Keratinocyte (primary cell): ENCODE measurements at regions not wholly inside any gene's neighbourhood (a gene's known extent, or its start where the extent isn't known, plus 50 kb on each side); places are given as distances from the start of the nearest gene placed in this dataset.

ENCODE experiments used
- DNase-seq: peaks from one replicate; pipeline ENCODE4 v3.0.0-alpha.2; 2011; ENCODE audit warnings: low read depth, missing footprints, low spot score
- FAIRE-seq: peaks from 2 replicates; lab custom pipeline; 2011; peaks lifted over from hg19 to GRCh38; lab: Jason Lieb, UNC
- H2AFZ ChIP-seq: 2 replicates; pipeline ENCODE4 v1.6.0; 2012; ENCODE audit warnings: low read length, control low read depth, inconsistent platforms; ENCODE audit not compliant: control insufficient read depth
- H3K27ac ChIP-seq: 2 replicates; pipeline ENCODE4 v1.5.1; 2011; ENCODE audit warnings: low read length; ENCODE audit not compliant: control insufficient read depth, insufficient read depth
- H3K27me3 ChIP-seq: 3 replicates; pipeline ENCODE4 v1.6.0; 2011; ENCODE audit warnings: low read length; ENCODE audit not compliant: control insufficient read depth, insufficient read depth; ENCODE audit errors: extremely low read depth
- H3K36me3 ChIP-seq, 2 experiments: 2 replicates in 1 of 2; 3 replicates in 1 of 2; pipeline ENCODE4 v1.5.1; 2011; ENCODE audit warnings: low read length in 2 of 2, mild to moderate bottlenecking in 1 of 2; ENCODE audit not compliant: control insufficient read depth in 2 of 2, insufficient read depth in 2 of 2; ENCODE audit errors: extremely low read depth in 1 of 2
- H3K4me1 ChIP-seq: 3 replicates; pipeline ENCODE4 v1.5.1; 2011; ENCODE audit warnings: low read length; ENCODE audit not compliant: control insufficient read depth, insufficient read depth; ENCODE audit errors: extremely low read depth
- H3K4me2 ChIP-seq: 3 replicates; pipeline ENCODE4 v1.6.0; 2011; ENCODE audit warnings: low read depth, low read length; ENCODE audit not compliant: control insufficient read depth, insufficient read depth; ENCODE audit errors: extremely low read depth
- H3K4me3 ChIP-seq, 3 experiments: fragments of 200-600 bp in 1 of 3; sonication (generic) in 1 of 3; 2 replicates in 2 of 3; 3 replicates in 1 of 3; pipeline ENCODE4 v1.5.1; 2011 to 2016; ENCODE audit warnings: low read length in 3 of 3, mild to moderate bottlenecking in 3 of 3, control low read depth in 2 of 3, inconsistent platforms in 1 of 3, low read depth in 1 of 3, mixed read lengths in 1 of 3, mixed run types in 1 of 3, moderate library complexity in 1 of 3; ENCODE audit not compliant: control insufficient read depth in 2 of 3, insufficient read depth in 2 of 3; ENCODE audit errors: extremely low read depth in 1 of 3
- H3K79me2 ChIP-seq: 2 replicates; pipeline ENCODE4 v1.6.0; 2012; ENCODE audit warnings: low read length; ENCODE audit not compliant: control insufficient read depth, insufficient read depth
- H3K9ac ChIP-seq: 3 replicates; pipeline ENCODE4 v1.6.0; 2011; ENCODE audit warnings: low read length; ENCODE audit not compliant: control insufficient read depth, insufficient read depth; ENCODE audit errors: extremely low read depth
- H3K9me1 ChIP-seq: 3 replicates; pipeline ENCODE4 v1.6.0; 2011; ENCODE audit warnings: low read length; ENCODE audit not compliant: control insufficient read depth, insufficient read depth; ENCODE audit errors: extremely low read depth
- H3K9me3 ChIP-seq: 2 replicates; pipeline ENCODE4 v1.5.1; 2012; ENCODE audit warnings: low read depth, low read length; ENCODE audit not compliant: control insufficient read depth
- H4K20me1 ChIP-seq: 3 replicates; pipeline ENCODE4 v1.6.0; 2011; ENCODE audit warnings: low read length; ENCODE audit not compliant: control insufficient read depth, insufficient read depth; ENCODE audit errors: extremely low read depth
- EZH2 ChIP-seq: IDR thresholded peaks from one replicate; pipeline ENCODE4 v1.6.1; 2012; ENCODE audit warnings: inconsistent platforms, mild to moderate bottlenecking, low read length, moderate library complexity
- dilution Hi-C: fragments of 300-500 bp; cut with MboI; formaldehyde crosslinking; loops from one replicate; pipeline ENCODE4 v1.7.0; 2020; ENCODE audit warnings: low sequenced_read_pairs; ENCODE audit not compliant: extremely low pct_ligation_motif_present
- TF ChIP-seq, protein P1 (sequence below), 3 experiments: IDR thresholded peaks in 1 of 3; conservative IDR thresholded peaks in 1 of 3; optimal IDR thresholded peaks in 1 of 3; 2 replicates in 2 of 3; 3 replicates in 1 of 3; pipeline versions ENCODE3 to v1.5.1; 2011; ENCODE audit warnings: low read length in 3 of 3, mild to moderate bottlenecking in 3 of 3, moderate library complexity in 2 of 3, control low read depth in 1 of 3, inconsistent platforms in 1 of 3; ENCODE audit not compliant: insufficient read depth in 2 of 3; ENCODE audit errors: extremely low read depth in 1 of 3

DNA sequence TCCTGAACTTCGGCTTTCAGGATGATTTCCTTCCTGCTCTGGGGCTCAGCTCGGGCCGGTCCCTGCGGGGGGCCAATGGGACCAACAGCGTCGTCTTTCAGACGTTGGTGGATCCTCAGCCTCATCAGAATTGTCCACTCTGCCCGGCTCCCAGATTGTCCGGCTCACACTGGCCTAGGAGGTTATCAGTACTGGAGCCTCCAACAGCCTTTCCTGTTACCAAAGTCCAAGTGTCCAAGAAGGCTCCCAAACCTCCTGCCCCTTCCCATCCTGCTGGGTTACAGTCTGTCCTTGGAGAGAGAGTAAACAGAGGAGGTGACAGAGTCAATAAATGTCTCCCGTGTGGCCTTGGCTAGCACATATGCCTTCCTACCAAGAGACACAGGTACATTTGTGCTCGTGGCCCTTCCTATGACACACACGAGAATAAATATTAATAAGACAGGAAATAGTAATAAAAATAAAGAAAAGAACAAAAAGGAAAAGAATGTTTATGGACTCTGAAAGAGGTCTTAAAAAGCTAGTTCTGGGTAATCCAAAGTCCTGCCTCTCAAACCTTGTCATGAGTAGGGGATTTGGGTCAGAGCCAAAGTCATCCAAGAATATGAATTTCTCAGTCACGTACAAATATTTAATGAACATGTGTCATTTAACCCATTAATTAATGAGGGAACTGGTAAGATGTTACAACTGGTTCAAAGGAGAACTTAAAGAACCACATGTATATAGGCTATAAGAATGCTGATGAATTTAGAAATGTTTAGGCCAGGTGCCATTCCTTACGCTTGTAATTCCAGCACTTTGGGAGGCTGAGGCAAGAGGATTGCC lies 80.8 kb upstream of the SLC2A1 start:
- DNase-seq (no peak), FAIRE-seq (no peak)
- no peaks in the 10 kb centered on the region for H3K9me3 ChIP-seq
- TF ChIP-seq, protein P1, sequence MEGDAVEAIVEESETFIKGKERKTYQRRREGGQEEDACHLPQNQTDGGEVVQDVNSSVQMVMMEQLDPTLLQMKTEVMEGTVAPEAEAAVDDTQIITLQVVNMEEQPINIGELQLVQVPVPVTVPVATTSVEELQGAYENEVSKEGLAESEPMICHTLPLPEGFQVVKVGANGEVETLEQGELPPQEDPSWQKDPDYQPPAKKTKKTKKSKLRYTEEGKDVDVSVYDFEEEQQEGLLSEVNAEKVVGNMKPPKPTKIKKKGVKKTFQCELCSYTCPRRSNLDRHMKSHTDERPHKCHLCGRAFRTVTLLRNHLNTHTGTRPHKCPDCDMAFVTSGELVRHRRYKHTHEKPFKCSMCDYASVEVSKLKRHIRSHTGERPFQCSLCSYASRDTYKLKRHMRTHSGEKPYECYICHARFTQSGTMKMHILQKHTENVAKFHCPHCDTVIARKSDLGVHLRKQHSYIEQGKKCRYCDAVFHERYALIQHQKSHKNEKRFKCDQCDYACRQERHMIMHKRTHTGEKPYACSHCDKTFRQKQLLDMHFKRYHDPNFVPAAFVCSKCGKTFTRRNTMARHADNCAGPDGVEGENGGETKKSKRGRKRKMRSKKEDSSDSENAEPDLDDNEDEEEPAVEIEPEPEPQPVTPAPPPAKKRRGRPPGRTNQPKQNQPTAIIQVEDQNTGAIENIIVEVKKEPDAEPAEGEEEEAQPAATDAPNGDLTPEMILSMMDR (optimal IDR thresholded peaks at IDR 0.05 in 1 of 3, IDR thresholded peaks at IDR 0.05 in 1 of 3, conservative IDR thresholded peaks at IDR 0.05 in 1 of 3; ENCODE audit: extremely low read depth in 1 of 3, insufficient read depth in 2 of 3, low read length in 3 of 3) = no peak
- no peak for TF ChIP-seq EZH2
- dilution Hi-C loops = no loop called here
- no peak overlapping the region for H3K4me3 ChIP-seq
- no peaks in the 10 kb centered on the region for H3K36me3 ChIP-seq
- H3K9ac ChIP-seq = no peak overlapping the region
- H3K4me2 ChIP-seq = no peak overlapping the region
- H3K27me3 ChIP-seq = no peaks in the 10 kb centered on the region
- H3K27ac ChIP-seq = no peak overlapping the region
- H3K79me2 ChIP-seq = no peaks in the 10 kb centered on the region
- H4K20me1 ChIP-seq = no peaks in the 10 kb centered on the region
- peaks cover 6% of the 10 kb centered on the region for H3K4me1 ChIP-seq
- H2AFZ ChIP-seq = no peak overlapping the region
- H3K9me1 ChIP-seq = no peaks in the 10 kb centered on the region

DNA sequence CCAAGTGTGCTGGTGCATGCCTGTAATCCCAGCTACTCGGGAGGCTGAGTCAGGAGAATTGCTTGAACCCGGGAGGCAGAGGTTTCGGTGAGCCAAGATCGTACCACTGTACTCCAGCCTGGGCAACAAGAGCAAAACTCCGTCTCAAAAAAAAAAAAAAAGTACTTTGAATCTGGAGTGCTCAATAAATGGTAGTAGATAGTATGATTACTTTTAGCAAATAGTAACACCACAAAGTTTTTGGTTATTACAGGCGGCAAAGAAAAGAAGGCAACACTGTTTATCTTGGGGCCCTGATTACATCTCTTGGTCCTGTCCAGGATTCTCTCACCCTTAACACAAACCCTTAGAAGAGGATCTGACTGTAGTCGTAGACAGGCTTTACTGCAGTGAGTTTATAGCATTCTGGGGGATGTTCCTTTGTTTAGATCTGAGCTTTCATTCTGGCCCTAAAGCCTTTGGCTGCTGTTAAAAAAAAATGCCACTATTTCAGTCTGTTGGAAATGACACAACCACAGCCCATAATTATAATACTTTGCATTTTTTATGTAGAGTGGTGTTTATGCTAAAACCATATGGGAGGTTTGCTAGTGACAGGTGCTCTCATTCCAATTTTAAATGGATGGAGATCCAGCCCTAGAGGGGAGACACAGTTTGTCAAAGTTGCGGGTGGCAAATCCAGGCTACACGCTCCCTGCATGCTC lies 79.7 kb upstream of the SLC2A1 start:
- no peak for FAIRE-seq
- no peaks in the 10 kb centered on the region for H3K9me1 ChIP-seq
- H3K9me3 ChIP-seq = no peaks in the 10 kb centered on the region
- no peaks in the 10 kb centered on the region for H4K20me1 ChIP-seq
- no peak overlapping the region for H3K27ac ChIP-seq
- no peaks in the 10 kb centered on the region for H3K79me2 ChIP-seq
- no peaks in the 10 kb centered on the region for H3K36me3 ChIP-seq
- no peak for TF ChIP-seq EZH2
- TF ChIP-seq, protein P1 (optimal IDR thresholded peaks at IDR 0.05 in 1 of 3, IDR thresholded peaks at IDR 0.05 in 1 of 3, conservative IDR thresholded peaks at IDR 0.05 in 1 of 3; ENCODE audit: extremely low read depth in 1 of 3, insufficient read depth in 2 of 3, low read length in 3 of 3) = no peak
- H3K4me1 ChIP-seq = peaks cover 12% of the 10 kb centered on the region
- H3K4me2 ChIP-seq = no peak overlapping the region
- no peak for DNase-seq
- no peaks in the 10 kb centered on the region for H3K27me3 ChIP-seq
- H2AFZ ChIP-seq = no peak overlapping the region
- no peak overlapping the region for H3K9ac ChIP-seq
- dilution Hi-C loops = no loop called here
- no peak overlapping the region for H3K4me3 ChIP-seq
